Karpas-422 (cell line): ENCODE measurements at regions not wholly inside any gene's neighbourhood (a gene's known extent, or its start where the extent isn't known, plus 50 kb on each side); places are given as distances from the start of the nearest gene placed in this dataset.
A peak's percentile ranks its signal among the peaks of the same experiment; 100 is the strongest.

Experiments
- DNase-seq: peaks from one replicate; pipeline ENCODE4 v3.0.0-alpha.2; 2015
- H2AFZ ChIP-seq: fragments of 200-600 bp; sonication (generic); 2 replicates; pipeline ENCODE4 v1.6.1; 2014; ENCODE audit warnings: antibody characterized with exemption, low read length, mixed read lengths
- H3K27ac ChIP-seq: fragments of 200-600 bp; sonication (generic); 2 replicates; pipeline ENCODE4 v1.5.1; 2014; ENCODE audit warnings: mild to moderate bottlenecking, low read length, moderate library complexity
- H3K27me3 ChIP-seq: fragments of 200-600 bp; sonication (generic); 2 replicates; pipeline ENCODE4 v1.6.1; 2014; ENCODE audit warnings: low read length, mixed read lengths
- H3K36me3 ChIP-seq: fragments of 200-600 bp; sonication (generic); 2 replicates; pipeline ENCODE4 v1.6.1; 2014; ENCODE audit warnings: low read length, mixed read lengths; ENCODE audit not compliant: insufficient read depth
- H3K4me1 ChIP-seq: fragments of 200-600 bp; sonication (generic); 2 replicates; pipeline ENCODE4 v1.6.1; 2014; ENCODE audit warnings: mild to moderate bottlenecking, low read length, mixed read lengths
- H3K4me2 ChIP-seq: fragments of 200-600 bp; sonication (generic); 2 replicates; pipeline ENCODE4 v1.6.1; 2014; ENCODE audit warnings: low read length, low read depth, mild to moderate bottlenecking; ENCODE audit not compliant: poor library complexity, severe bottlenecking
- H3K4me3 ChIP-seq: fragments of 200-600 bp; sonication (generic); 2 replicates; pipeline ENCODE4 v1.5.1; 2014; ENCODE audit warnings: mild to moderate bottlenecking, antibody characterized with exemption, low read length, mixed read lengths
- H3K79me2 ChIP-seq: fragments of 200-600 bp; sonication (generic); 2 replicates; pipeline ENCODE4 v1.6.1; 2014; ENCODE audit warnings: mild to moderate bottlenecking, low read length, mixed read lengths
- H3K9ac ChIP-seq: fragments of 200-600 bp; sonication (generic); 2 replicates; pipeline ENCODE4 v1.6.0; 2014; ENCODE audit warnings: low read length
- H3K9me2 ChIP-seq: fragments of 200-600 bp; sonication (generic), shearing (Covaris generic); replicated peaks from 2 replicates; pipeline ENCODE4 v1.6.0; 2014; ENCODE audit warnings: mild to moderate bottlenecking, low read length, moderate library complexity; ENCODE audit not compliant: insufficient read depth
- H3K9me3 ChIP-seq: fragments of 300-700, 200-600 bp; sonication (generic); 2 replicates; pipeline ENCODE4 v1.6.1; 2014; ENCODE audit warnings: low read length, mixed read lengths
- H4K20me1 ChIP-seq: fragments of 200-600 bp; sonication (generic); 2 replicates; pipeline ENCODE4 v1.6.1; 2014; ENCODE audit warnings: mild to moderate bottlenecking, antibody characterized with exemption, low read length, low read depth; ENCODE audit not compliant: insufficient read depth

- Histone ChIP-seq H3K9me2 (no peaks in the 10 kb centered on the region), H3K36me3 (no peaks in the 10 kb centered on the region), H3K4me3 (no peak overlapping the region)
These were observed 93.3 kb upstream of the SLC44A1 start for GRCh38 chr9:105150991-105151685.

GRCh38 chr9:105151686-105151995, 92.8 kb upstream of the SLC44A1 start:
- no peak overlapping the region for H3K4me3 ChIP-seq
- no peaks in the 10 kb centered on the region for H3K4me1 ChIP-seq
- H4K20me1 ChIP-seq = no peaks in the 10 kb centered on the region
- no peak overlapping the region for H2AFZ ChIP-seq
- H3K36me3 ChIP-seq = no peaks in the 10 kb centered on the region
- DNase-seq = no peak
- no peaks in the 10 kb centered on the region for H3K27me3 ChIP-seq
- no peaks in the 10 kb centered on the region for H3K79me2 ChIP-seq
- no peak overlapping the region for H3K27ac ChIP-seq
- no peaks in the 10 kb centered on the region for H3K9me2 ChIP-seq
- H3K9me3 ChIP-seq = no peaks in the 10 kb centered on the region
- H3K4me2 ChIP-seq = no peak overlapping the region
- H3K9ac ChIP-seq = no peak overlapping the region

More at GRCh38 chr9:105150991-105151685, 93.3 kb upstream of the SLC44A1 start:
- DNase-seq = no peak
- Histone ChIP-seq H3K27me3 (no peaks in the 10 kb centered on the region), H3K79me2 (no peaks in the 10 kb centered on the region), H3K9me3 (no peaks in the 10 kb centered on the region), H3K4me2 (no peak overlapping the region), H3K9ac (no peak overlapping the region), H3K4me1 (no peaks in the 10 kb centered on the region), H3K27ac (no peak overlapping the region), H4K20me1 (no peaks in the 10 kb centered on the region), H2AFZ (no peak overlapping the region)

- H4K20me1 ChIP-seq = no peaks in the 10 kb centered on the region
- H2AFZ ChIP-seq = no peak overlapping the region
- no peaks in the 10 kb centered on the region for H3K79me2 ChIP-seq
- H3K27ac ChIP-seq = no peak overlapping the region
- no peak overlapping the region for H3K4me3 ChIP-seq
- no peaks in the 10 kb centered on the region for H3K9me3 ChIP-seq
- no peak for DNase-seq
- H3K9me2 ChIP-seq = no peaks in the 10 kb centered on the region
- H3K9ac ChIP-seq = no peak overlapping the region
- H3K4me1 ChIP-seq = no peaks in the 10 kb centered on the region
- H3K4me2 ChIP-seq = no peak overlapping the region
- H3K36me3 ChIP-seq = no peaks in the 10 kb centered on the region
- H3K27me3 ChIP-seq = no peaks in the 10 kb centered on the region
These were observed 89.7 kb upstream of the SLC44A1 start for GRCh38 chr9:105154723-105155191.

- Histone ChIP-seq H3K4me1 (no peaks in the 10 kb centered on the region), H3K9ac (no peak overlapping the region), H3K9me2 (no peaks in the 10 kb centered on the region), H3K79me2 (no peaks in the 10 kb centered on the region), H2AFZ (peak overlapping the region; percentile 52; the same call in 1 of the 2 replicates), H3K27me3 (no peaks in the 10 kb centered on the region), H3K36me3 (no peaks in the 10 kb centered on the region), H3K9me3 (no peaks in the 10 kb centered on the region), H3K4me3 (no peak overlapping the region), H4K20me1 (no peaks in the 10 kb centered on the region), H3K27ac (no peak overlapping the region), H3K4me2 (no peak overlapping the region)
- peak; percentile 78 for DNase-seq
These were observed 87.3 kb upstream of the SLC44A1 start for GRCh38 chr9:105157171-105157583.

- Histone ChIP-seq H3K36me3 (no peaks in the 10 kb centered on the region), H3K27ac (no peak overlapping the region), H3K4me2 (no peak overlapping the region), H3K9ac (no peak overlapping the region), H2AFZ (no peak overlapping the region), H3K4me1 (no peaks in the 10 kb centered on the region), H3K9me2 (no peaks in the 10 kb centered on the region), H3K27me3 (no peaks in the 10 kb centered on the region), H3K79me2 (no peaks in the 10 kb centered on the region), H4K20me1 (no peaks in the 10 kb centered on the region), H3K9me3 (no peaks in the 10 kb centered on the region), H3K4me3 (no peak overlapping the region)
- DNase-seq = no peak
These were observed 86.4 kb upstream of the SLC44A1 start for GRCh38 chr9:105158020-105158419.

GRCh38 chr9:105158898-105159297, 85.6 kb upstream of the SLC44A1 start:
- no peaks in the 10 kb centered on the region for H3K4me1 ChIP-seq
- no peaks in the 10 kb centered on the region for H3K79me2 ChIP-seq
- no peaks in the 10 kb centered on the region for H3K27me3 ChIP-seq
- H3K9me2 ChIP-seq = no peaks in the 10 kb centered on the region
- DNase-seq = no peak
- no peaks in the 10 kb centered on the region for H4K20me1 ChIP-seq
- H3K27ac ChIP-seq = no peak overlapping the region
- H3K4me2 ChIP-seq = no peak overlapping the region
- no peak overlapping the region for H3K4me3 ChIP-seq
- H3K36me3 ChIP-seq = no peaks in the 10 kb centered on the region
- H3K9me3 ChIP-seq = no peaks in the 10 kb centered on the region
- no peak overlapping the region for H2AFZ ChIP-seq
- no peak overlapping the region for H3K9ac ChIP-seq

- no peaks in the 10 kb centered on the region for H3K36me3 ChIP-seq
- no peak overlapping the region for H3K9ac ChIP-seq
- H3K27ac ChIP-seq = no peak overlapping the region
- no peaks in the 10 kb centered on the region for H3K9me2 ChIP-seq
- no peaks in the 10 kb centered on the region for H4K20me1 ChIP-seq
- no peaks in the 10 kb centered on the region for H3K9me3 ChIP-seq
- H3K4me2 ChIP-seq = no peak overlapping the region
- H3K27me3 ChIP-seq = no peaks in the 10 kb centered on the region
- DNase-seq = no peak
- no peaks in the 10 kb centered on the region for H3K79me2 ChIP-seq
- H2AFZ ChIP-seq = no peak overlapping the region
- H3K4me3 ChIP-seq = no peak overlapping the region
- H3K4me1 ChIP-seq = no peaks in the 10 kb centered on the region
These were observed 75.6 kb upstream of the SLC44A1 start for GRCh38 chr9:105168870-105169319.

DNA sequence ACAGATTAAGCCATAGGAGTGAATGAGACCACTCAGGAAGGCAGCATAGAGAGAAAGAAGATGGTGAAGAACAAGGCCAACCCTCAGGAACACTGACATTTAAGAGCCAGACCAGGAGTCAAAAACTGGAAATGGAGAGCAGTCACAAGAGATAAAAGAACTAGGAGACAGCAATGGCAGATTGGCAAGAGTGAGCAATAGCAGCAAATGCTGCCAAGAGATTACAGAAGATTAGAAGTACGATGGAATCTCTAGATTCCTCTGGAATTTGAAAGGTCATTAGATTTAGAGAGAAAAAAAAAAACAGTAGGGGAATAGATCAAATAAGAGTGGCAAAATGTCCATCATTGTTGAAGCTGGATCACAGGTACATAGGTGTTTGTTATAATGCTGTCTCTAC, 73.4 kb upstream of the SLC44A1 start:
- no peak overlapping the region for H3K9ac ChIP-seq
- H3K4me1 ChIP-seq = no peaks in the 10 kb centered on the region
- DNase-seq = no peak
- no peak overlapping the region for H3K27ac ChIP-seq
- H3K4me2 ChIP-seq = no peak overlapping the region
- H3K27me3 ChIP-seq = no peaks in the 10 kb centered on the region
- H3K9me2 ChIP-seq = no peaks in the 10 kb centered on the region
- H4K20me1 ChIP-seq = no peaks in the 10 kb centered on the region
- H3K36me3 ChIP-seq = no peaks in the 10 kb centered on the region
- H3K79me2 ChIP-seq = no peaks in the 10 kb centered on the region
- H3K4me3 ChIP-seq = no peak overlapping the region
- no peak overlapping the region for H2AFZ ChIP-seq
- H3K9me3 ChIP-seq = no peaks in the 10 kb centered on the region
